GM18909 (cell line): ENCODE measurements at regions not wholly inside any gene's neighbourhood (a gene's known extent, or its start where the extent isn't known, plus 50 kb on each side); places are given as distances from the start of the nearest gene placed in this dataset.
"Not testable (repeated sequence)": the region's sequence is repeated elsewhere in the genome, so short reads cannot be mapped to it uniquely, and the experiment has no call there.

ENCODE experiments used
- ATAC-seq: cut with Tn5 transposase; IDR thresholded peaks from one replicate; pipeline ENCODE4 v1.9.1; 2021; ENCODE audit warnings: mild to moderate bottlenecking; ENCODE audit not compliant: unreplicated experiment, poor library complexity

GRCh38 chr3:177607589-177607988 lies 410.3 kb upstream of the TBL1XR1 start:
- ATAC-seq = no peak

GRCh38 chr3:177608443-177608842 lies 411.2 kb upstream of the TBL1XR1 start:
- ATAC-seq = no peak

- no peak for ATAC-seq
Observed at GRCh38 chr3:177609613-177610012, 412.3 kb upstream of the TBL1XR1 start.

GRCh38 chr3:177610262-177610661 lies 413.0 kb upstream of the TBL1XR1 start:
- ATAC-seq = no peak

GRCh38 chr3:177610686-177611633 lies 413.7 kb upstream of the TBL1XR1 start:
- no peak for ATAC-seq

GRCh38 chr3:177611752-177612334 lies 414.6 kb upstream of the TBL1XR1 start:
- ATAC-seq = no peak

- no peak for ATAC-seq
Observed at GRCh38 chr3:177613901-177614300, 416.6 kb upstream of the TBL1XR1 start.

- no peak for ATAC-seq
Observed at GRCh38 chr3:177615015-177615414, 417.7 kb upstream of the TBL1XR1 start.

- ATAC-seq = no peak
Observed at GRCh38 chr3:177618873-177619733, 421.8 kb upstream of the TBL1XR1 start.

- no peak for ATAC-seq
Observed at GRCh38 chr3:177620073-177620472, 422.8 kb upstream of the TBL1XR1 start.

GRCh38 chr3:177622520-177622919 lies 425.2 kb upstream of the TBL1XR1 start:
- no peak for ATAC-seq

- no peak for ATAC-seq
Observed at GRCh38 chr3:177622982-177623617, 425.8 kb upstream of the TBL1XR1 start.

- no peak for ATAC-seq
Observed at GRCh38 chr3:177624528-177625495, 427.5 kb upstream of the TBL1XR1 start.

- ATAC-seq = no peak
Observed at GRCh38 chr3:177626045-177626444, 428.8 kb upstream of the TBL1XR1 start.

- ATAC-seq = not testable (repeated sequence)
Observed at GRCh38 chr3:177628095-177628719, 430.9 kb upstream of the TBL1XR1 start.

GRCh38 chr3:177629276-177629675 lies 432.0 kb upstream of the TBL1XR1 start:
- ATAC-seq = no peak

GRCh38 chr3:177633671-177634207 lies 436.5 kb upstream of the TBL1XR1 start:
- no peak for ATAC-seq

GRCh38 chr3:177635601-177636106 lies 438.4 kb upstream of the TBL1XR1 start:
- ATAC-seq = not testable (repeated sequence)
